H4 (cell line): ENCODE measurements at regions not wholly inside any gene's neighbourhood (a gene's known extent, or its start where the extent isn't known, plus 50 kb on each side); places are given as distances from the start of the nearest gene placed in this dataset.
"Not testable (repeated sequence)": the region's sequence is repeated elsewhere in the genome, so short reads cannot be mapped to it uniquely, and the experiment has no call there.

Source experiments
- DNase-seq: peaks from one replicate; pipeline ENCODE4 v3.0.0-alpha.2; 2015; ENCODE audit warnings: low spot score

DNA sequence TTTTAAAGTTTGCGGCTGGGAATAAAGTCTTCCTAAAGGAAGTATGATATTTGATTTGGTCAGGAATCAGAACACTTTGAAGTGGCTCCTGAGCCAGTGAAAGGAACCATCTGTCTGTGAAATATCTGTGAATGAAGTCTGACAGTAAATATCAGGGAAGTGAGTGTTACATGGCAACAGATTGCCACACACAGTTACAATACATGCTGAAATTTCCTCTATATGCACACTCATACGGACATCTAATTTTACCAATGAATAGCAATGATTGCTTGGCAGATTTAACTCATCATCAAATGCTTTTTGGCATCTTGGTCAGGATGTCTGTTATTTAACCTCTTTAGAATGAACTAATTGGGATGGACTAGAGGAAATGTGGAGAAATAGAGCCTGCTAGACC is 1023.8 kb downstream of the FAT4 start:
- no peak for DNase-seq

DNA sequence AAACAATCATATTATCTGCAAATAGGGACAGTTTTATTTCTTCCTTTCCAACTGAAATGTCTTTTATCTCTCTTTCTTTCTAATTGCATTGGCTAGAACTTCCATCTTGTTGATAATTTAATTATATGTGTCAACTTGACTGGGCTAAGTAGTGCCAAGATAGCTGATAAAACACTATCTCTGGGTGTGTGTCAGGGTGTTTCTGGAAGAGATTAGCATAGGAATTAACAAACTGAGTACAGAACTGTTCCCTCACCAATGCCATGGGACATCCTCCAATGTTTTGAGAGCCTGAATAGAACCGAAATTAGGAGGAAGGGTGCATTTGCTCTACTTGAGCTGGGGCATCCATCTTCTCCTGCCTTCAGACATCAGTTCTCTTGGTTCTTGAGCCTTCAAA is 1027.2 kb downstream of the FAT4 start:
- no peak for DNase-seq

DNA sequence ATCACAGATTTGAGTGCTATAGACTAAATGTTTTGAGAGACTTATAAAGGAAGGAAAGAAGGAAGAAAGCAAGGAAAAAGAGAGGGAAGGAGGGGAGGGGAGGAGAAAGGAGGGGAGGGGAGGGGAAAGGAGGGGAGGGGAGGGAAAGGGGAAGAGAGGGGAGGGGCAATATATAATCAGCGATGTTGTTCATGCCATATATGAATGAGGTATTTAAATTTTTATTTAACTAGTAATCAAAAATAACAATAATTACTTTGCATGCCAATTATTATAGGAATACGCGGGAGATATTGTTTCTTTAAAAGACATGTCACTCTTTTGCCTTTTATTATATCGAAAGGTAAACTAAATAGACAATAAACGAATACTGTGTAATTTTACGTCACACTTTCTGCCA is 1029.7 kb downstream of the FAT4 start:
- no peak for DNase-seq

DNA sequence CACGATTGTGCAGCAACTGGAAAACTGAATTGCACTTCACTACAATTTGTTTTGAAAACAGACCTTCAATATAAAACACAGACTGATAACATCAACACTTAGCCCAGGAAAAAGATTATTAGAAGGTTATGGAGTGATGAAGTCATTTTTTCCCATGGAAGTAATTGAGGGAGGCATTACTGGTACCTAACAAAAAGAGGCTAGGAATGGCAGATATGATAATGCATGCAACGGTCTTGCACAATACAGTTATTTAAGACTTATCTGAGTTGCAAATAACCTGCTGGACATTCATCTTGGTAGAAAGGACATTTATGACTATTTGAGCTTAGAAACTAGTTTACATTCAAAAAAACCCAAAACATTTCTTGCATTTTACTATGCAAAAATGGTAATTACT is 1031.9 kb downstream of the FAT4 start:
- DNase-seq: no peak

DNA sequence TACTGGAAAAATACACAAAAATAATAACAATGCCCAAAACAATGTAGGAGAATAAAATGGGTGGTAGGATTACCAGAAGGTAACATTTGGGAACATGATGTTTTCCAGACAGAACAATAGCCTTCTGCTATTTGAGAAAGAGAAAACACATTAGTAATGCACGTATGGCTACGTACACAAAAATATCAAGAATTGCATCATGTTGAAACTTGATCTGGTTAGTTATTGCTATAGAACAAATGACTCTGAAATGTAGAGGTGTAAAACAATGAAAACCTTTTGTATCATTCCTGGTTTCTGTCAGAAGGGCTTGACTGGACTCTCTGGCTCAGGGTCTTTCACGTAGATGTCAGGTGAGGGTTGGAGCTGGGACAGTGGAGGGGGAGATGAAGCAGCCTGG is 1040.0 kb downstream of the FAT4 start:
- DNase-seq: peak; percentile 12

DNA sequence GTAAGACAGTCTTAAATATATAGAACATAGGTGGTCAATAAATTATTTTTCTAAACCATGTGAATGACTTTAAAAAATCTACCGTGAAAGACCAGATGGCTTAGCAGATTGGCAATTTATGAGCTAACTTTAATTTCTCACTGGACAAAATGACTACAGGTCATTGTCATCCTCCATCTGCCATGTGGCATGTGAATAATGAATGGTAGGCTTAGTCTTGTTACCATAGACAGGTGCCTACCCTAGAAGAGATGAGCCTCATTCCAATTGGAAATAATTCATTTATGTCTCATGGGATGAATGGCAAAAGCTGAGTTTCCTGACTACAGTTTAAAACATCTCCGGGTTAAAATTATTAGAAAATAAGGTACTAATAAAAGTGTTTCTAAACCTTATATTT is 1043.3 kb downstream of the FAT4 start:
- DNase-seq: no peak

DNA sequence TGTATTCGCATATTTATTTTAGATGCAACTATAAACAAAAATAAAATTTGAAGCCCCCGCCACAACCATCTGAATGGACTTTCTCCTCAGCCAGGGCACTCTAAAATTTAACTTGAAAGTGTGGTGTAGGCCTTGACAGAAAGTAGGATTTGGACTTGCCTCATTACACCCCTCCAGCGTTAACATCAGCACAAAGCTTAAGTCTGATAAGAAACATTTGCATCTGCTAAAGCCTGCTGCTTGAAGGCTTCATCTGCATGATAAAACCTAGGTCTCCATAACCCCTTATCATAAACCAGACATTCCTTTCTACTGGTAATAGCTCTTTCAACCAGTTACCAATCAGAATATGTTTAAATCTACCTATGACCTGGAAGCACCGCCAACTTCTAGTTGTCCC is 1046.5 kb downstream of the FAT4 start:
- DNase-seq: no peak

DNA sequence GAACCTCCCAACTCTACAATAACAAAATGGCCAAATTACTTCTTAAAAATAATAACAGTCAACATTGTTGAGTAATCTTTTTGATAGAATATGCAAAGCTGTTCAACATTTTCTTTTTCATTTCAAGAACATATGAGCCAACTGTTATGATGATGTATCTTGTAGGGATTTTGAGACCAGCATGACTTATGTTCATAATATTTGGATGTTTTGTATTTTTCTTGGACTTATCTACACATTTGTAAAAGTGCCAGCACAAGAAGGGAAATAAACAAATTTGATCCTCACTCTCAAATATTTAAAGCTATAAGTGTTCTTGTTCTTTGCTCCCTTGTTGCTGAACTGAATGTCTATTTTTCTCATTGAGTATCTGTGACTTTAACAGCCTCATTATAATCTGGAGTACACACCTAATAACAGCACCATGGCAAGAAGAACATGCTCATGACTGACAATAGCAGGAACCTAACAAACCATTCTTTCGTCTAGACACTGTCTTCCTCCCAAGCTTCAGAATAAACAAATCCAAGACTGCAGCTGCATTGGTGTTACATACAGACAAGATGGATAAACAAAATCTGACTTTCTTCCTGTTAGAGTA is 1049.7 kb downstream of the FAT4 start:
- DNase-seq: peak; percentile 8

DNA sequence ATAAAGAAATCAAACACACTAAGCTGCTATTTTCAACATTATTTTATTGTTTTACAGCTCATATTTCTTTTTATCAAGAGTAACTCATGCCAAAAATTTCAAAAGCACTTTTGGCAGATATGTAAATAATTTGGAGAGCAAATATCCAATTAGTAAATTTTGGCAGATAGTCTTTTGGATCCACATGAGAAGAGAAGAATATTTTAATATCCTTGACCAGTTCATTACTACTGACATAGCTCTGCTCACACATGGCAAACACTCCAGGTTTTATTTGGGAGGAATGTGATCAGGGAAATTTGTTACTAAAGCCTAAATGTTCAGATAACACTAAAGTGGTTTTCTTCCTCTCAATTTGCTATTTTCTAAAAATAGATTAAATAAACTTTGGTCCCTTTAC is 1054.3 kb downstream of the FAT4 start:
- DNase-seq: no peak

DNA sequence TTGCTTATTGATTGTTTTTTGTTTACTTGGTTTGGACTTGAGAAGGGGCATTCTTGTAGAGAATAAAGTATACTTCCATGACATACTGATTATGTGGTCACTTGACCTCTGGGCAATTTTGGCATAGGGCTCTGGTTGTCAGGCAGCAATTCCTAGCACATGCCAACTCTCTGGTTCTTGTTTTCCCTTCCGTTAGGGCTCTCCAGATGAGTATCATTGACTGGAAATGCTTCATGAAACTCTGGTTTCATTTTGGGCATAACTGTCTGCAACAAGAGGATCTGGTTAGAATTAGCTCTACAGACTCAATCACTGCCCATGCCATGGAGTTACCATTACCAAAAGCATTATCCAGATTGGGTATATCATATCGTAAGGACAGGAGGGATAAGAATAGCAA is 1057.9 kb downstream of the FAT4 start:
- DNase-seq: no peak

DNA sequence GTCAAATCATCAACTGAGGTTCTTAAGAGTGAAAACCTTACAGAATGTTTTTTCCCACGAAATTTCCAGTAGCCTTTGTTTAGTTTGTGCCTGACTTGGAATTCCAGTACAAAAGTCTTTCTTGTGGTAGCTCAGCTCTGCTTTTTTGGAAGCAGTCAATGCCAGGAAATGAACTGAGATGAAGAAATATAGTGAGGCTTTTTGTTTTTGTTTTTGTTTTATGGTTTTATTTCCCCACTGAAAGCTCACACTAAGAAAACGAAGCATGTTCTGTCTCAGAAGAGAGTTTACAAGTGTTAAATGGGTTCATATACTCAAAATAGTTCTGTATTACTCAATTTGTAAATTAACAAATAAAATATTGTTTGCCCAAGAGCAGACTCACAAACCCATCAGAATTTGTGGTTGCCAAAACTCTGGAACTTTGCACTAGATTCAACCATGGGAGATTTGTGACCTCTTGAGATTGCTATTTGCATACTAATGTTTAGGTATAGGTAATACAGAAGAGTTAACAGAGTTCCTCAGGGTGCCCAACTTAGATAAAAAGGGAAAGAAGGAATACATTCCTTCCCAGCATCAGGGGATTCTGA is 1060.8 kb downstream of the FAT4 start:
- DNase-seq: peak; percentile 49

DNA sequence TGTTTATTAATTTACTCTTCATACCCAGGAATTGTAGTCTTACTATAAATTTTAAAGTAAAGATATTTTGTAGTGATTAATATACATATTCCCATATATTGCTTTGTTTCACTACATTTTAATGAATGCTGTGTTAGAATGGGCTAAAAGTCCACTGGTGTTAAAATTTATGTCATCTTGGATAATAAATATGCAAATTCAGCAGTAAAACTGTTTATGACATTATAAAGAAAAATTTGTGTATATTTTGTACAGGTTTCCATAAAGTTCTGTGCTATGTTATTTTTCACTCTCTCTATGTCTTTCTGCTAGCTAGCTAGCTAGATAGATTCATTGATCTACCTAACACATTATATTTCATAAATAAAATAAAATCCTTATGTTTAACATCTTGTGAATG is 1071.2 kb downstream of the FAT4 start:
- DNase-seq: no peak

DNA sequence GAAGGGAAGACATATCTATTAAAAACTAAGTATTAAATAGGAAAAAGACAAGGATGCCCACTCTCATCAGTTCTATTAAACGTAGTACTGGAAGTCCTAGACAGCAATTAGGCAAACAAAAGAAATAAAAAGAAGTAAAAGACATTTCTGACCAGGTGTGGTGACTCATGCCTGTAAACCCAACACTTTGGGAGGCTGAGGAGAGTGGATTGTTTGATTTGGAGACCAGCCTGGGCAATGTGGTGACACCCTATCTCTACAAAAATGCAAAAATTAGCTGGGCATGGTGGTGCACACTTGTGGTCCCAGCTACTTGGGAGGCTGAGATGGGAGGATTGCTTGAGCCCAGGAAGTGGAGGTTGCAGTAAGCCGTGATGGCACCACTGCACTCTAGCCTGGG is 1071.8 kb downstream of the FAT4 start:
- peak; percentile 6 for DNase-seq

DNA sequence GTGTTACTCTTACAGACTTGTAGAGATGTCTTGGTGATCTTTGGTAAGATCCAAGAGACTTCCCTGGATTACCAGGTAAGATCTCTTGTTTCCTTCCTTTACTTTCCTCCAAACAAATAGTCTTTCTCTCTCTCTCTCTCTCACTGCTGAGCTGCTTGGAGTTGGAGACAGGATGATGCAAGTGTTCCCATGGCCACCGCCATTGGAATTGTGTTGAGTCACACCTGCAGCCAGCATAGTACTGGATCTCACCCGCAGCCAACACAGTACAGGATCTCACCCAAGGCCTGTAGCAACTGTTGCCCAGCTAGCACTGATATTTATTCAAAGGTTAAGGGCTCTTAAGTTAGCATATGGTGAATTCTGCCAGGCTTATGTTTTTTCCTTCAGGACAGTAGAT is 1080.9 kb downstream of the FAT4 start:
- peak; percentile 43 for DNase-seq

DNA sequence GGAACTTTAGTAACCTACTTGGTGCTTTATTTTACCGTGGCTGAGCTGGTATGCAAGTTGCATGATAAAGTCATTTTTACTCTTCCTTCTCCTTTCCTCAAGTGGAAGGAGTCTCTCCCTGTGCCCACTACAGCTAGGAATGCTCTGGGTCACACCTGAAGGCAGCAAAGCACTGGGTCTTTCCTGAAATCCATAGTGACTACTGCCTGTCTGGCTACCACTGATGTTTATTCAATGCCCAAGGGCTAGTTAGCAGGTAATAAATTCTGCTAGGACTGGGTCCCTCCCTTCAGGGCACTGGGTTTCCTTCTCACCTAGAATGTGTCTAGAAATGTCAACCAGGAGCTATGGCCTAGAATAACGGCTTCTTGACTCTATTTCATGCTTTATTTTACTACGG is 1081.4 kb downstream of the FAT4 start:
- no peak for DNase-seq

DNA sequence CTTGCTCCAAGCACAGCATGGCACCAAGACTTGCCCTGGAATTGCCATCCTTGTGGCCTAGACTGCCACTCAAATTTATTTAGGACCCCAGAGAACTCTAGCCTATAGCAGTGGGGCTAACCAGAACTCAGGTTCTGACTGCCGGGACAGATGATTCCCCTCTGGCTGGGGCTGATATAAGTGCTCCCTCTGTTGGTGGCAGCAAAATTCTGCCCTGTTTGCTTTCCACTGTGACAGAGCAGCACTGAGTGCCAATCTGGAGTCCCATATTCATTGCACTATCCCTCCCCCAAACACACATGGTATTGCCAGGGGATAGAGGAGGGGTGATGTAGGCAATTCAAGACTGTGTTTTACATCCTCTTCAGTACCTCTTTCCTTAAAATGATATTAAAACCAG is 1081.9 kb downstream of the FAT4 start:
- DNase-seq: no peak

DNA sequence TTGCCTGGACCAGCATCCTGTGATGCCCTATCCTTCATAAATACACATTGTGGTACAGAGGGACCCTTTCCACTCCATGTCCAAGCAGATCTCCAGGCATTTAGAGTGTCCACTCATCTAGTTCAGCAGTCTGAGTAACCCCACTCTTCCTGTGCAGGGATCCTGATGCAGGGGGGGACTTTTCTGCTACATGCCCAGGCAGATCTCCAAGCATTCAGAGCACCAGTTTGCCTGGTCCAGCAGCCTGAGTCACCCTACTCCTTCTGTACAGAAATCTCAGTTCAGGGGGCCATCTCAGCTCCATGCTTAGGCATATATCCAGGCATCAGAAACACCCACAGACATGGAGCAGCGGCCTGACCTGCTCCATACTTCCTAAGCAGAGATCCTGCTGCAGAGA is 1089.8 kb downstream of the FAT4 start:
- DNase-seq: no peak

DNA sequence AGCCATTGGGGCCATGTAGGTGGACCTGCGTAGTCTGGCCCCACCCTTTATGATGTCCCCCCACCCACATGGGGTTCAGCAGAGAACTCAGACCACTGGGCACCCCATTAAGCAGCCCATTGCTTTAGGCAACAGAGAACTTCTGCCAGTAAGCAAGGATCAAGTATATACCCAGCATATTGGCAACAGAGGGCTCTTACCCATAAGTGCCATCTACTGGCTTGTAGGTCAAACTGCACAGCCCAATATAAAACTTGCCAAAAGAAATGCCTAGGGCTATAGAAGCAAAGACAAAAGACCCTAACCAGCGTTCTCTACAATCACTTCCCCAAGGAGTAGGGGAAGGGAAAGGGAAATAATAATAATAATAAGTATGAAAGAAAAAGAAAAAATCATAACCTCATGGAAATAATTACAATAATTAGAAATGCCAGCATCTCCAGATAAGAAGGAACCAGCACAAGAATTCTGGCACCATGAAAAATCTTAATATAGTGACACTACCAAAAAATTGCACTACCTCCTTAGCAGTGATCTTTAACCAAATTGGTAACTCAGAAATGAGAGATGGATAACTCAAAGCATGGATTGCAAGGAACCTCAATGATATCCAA is 1090.7 kb downstream of the FAT4 start:
- DNase-seq: peak; percentile 48

DNA sequence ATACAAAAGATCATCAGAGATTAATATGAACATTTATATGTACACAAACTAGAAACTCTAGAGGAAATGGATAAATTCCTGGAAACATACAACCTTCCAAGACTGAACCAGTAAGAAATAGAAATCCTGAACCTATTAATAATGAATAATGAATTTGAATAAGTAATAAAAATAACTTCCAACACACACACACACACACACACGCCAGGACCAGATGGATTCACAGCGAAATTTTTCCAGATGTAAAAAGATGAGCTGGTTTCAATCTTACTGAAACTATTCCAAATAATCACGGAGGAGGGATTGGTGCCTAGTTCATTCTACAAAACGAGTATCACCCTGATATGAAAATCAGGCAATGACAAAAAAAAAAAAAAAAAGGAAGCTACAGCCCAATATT is 1095.0 kb downstream of the FAT4 start:
- no peak for DNase-seq

DNA sequence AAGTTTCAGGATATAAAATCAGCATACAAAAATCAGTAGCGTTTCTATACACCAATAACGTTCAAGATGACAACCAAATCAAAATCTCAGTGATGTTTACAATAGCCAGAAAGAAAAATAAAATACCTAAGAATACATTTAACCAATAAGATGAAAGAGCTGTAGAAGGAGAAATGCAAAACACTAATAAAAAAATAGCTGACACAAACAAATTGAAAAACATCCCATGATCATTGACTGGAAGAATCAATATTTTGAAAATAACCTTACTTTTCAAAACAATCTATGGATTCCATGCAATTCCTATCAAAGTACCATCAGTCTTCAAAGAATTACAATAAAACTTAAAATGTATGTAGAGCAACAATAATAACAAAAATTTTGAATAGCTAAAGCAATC is 1096.3 kb downstream of the FAT4 start:
- DNase-seq: no peak

DNA sequence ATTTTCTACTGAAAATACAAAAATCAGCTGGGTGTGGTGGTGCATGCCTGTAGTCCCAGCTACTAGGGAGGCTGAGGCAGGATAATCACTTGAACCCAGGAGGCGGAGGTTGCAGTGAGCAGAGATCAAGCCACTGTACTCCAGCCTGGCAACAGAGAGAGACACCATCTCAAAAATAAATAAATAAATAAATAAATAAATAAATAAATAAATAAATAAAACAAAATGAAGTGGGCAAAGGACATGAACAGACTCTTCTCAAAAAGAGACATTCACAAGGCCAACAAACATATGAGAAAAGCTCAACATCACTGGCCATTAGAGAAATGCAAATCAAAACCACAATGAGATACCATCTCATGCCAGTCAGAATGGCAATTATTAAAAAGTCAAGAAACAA is 1097.6 kb downstream of the FAT4 start:
- DNase-seq: not testable (repeated sequence)

DNA sequence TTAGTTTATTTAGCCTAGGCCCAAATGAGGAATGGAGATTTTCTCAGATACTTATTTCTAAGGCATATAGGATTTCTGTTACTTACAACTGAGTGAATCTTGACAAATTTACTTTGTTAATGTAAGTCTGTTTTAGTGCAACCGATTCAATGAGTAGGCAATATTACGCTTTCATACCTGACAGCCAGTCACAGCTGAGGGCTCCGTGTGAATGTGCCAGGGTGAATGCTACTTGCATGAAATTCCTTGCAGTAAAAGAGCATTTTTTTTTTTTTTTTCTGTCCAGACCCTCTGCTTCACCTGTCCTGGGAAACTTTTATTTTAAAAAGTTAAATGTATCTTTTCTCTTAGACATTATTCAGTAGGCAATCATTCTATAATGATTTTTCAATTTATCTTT is 1100.0 kb downstream of the FAT4 start:
- DNase-seq: no peak

DNA sequence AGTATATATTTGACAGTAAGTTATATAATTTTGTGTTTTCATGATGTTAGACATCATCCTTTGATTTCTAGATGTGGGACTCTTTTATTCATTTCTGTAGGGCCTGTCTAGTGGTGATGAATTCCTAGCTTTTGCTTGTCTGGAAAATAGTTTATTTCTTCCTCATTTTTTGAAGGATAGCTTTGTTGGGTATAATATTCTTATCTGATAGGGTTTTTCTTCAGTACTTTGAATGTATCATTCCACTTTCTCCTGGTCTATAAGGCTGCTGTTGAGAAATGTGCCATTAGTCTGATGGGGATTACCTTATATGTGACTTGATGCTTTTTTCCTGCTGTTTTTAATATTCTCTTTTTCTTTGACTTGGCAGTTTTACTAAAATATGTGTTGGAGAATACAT is 1104.5 kb downstream of the FAT4 start:
- no peak for DNase-seq

DNA sequence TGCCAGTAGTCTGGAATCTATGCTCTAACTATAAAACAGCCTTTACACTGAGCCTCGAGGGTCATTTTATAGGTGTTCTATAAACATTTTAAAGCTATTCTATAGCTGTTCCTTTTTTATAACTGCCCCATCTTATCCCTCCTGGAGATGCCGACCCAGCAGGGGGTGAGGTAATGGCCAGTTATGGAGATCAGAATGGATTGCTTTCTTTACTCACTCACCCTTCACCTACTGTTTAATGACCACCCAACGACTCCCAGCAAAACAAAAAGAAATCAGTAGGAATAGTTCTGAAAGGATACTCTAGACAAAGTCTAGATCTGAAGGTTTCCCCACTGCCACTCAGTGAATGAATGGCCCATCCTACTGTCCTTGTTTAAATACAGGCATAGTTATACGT is 1113.1 kb downstream of the FAT4 start:
- no peak for DNase-seq
